Activated naive CD8-positive, alpha-beta T cell (primary cell): ENCODE measurements at regions not wholly inside any gene's neighbourhood (a gene's known extent, or its start where the extent isn't known, plus 50 kb on each side); places are given as distances from the start of the nearest gene placed in this dataset.
"Not testable (repeated sequence)": the region's sequence is repeated elsewhere in the genome, so short reads cannot be mapped to it uniquely, and the experiment has no call there.

Experiments
- H3K27ac Mint-ChIP-seq: one replicate; pipeline ENCODE4 v1.8.0; 2021; ENCODE audit warnings: mixed read lengths
- H3K27me3 Mint-ChIP-seq: one replicate; pipeline ENCODE4 v1.8.0; 2021; ENCODE audit warnings: mixed read lengths
- H3K36me3 Mint-ChIP-seq: one replicate; pipeline ENCODE4 v1.8.0; 2021; ENCODE audit warnings: mixed read lengths
- H3K4me1 Mint-ChIP-seq: one replicate; pipeline ENCODE4 v1.8.0; 2021; ENCODE audit warnings: low read depth, mixed read lengths
- H3K4me3 Mint-ChIP-seq: one replicate; pipeline ENCODE4 v1.8.0; 2021; ENCODE audit warnings: mild to moderate bottlenecking, mixed read lengths
- H3K9me3 Mint-ChIP-seq: one replicate; pipeline ENCODE4 v1.8.0; 2021; ENCODE audit warnings: low read depth, mixed read lengths

DNA sequence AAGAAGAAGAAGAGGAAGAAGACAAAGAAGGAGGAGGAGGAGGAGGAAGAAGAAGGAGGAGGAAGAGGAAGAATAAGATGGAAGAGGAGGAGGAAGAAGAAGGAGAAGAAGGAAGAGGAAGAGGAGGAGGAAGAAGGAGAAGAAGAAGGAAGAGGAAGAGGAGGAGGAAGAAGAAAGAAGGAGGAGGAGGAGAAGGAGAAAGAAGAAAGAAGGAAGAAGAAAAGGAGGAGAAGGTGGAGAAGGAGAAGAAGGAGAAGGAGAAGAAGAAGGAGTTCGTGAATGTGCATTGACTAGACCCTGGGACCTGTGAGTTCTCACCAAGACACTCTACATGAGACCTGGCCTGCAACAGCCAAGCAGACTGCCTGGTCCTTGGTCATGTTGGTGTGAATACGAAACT lies 131.7 kb upstream of the ERRFI1 start:
- no peak overlapping the region for H3K27ac Mint-ChIP-seq
- H3K4me1 Mint-ChIP-seq, result peaks cover 21% of the 10 kb centered on the region
- no peaks in the 10 kb centered on the region for H3K9me3 Mint-ChIP-seq
- H3K36me3 Mint-ChIP-seq, result no peaks in the 10 kb centered on the region
- no peak overlapping the region for H3K4me3 Mint-ChIP-seq
- no peaks in the 10 kb centered on the region for H3K27me3 Mint-ChIP-seq

DNA sequence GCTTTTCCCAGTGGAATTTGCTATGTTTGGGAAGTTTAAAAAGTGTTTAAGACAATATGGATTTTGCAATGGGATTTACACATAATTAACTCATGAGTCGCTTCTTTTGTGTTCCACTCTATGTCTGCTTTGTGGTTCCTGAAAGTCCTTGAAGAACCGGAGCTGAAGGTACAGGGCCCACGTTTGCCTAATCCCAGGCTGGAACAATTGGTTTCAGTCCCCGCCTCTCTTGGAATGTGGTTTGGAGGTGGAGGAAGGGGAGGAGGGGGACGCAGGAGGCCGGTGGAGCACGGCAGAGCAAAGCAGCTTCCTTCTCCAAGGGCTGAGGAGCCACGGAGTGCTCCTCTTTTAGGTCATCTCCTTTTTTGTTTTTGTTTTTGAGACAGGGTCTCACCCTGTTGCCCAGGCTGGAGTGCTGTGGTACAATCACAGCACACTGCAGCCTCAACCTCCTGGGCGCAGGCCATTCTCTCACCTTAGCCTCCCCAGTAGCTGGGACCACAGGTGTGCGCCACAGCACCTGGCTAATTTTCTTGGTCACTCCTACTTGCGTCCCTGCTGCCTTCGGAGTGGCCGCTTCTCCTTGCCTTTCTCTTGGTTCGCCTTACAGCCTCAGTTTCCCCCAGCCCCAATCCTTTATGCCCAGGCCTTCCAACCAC lies 129.5 kb upstream of the ERRFI1 start:
- Mint-ChIP-seq H3K4me1 (peaks cover 39% of the 10 kb centered on the region), H3K27ac (no peak overlapping the region), H3K9me3 (no peaks in the 10 kb centered on the region), H3K4me3 (no peak overlapping the region), H3K36me3 (no peaks in the 10 kb centered on the region), H3K27me3 (no peaks in the 10 kb centered on the region)

DNA sequence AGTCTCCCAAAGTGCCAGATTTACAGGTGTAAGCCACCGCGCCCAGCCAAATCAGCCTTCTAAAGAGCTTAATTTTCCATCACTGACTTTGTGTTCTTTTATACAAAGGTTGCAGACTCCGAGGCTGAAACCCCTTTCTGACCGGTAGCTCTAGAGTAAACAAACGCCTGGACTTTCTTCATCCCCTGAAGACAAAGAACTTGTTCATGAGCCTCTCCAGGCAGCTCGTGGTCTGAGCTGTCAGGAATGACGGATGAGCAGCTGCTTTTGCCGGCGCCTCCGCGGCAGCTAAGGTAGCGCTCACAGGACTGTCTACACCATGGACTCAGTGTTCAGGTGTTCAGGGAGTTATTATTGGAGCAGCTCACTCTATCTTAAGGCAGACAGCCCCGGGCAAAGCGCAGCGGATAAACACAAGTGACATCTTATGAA lies 128.5 kb upstream of the ERRFI1 start:
- no peaks in the 10 kb centered on the region for H3K9me3 Mint-ChIP-seq
- H3K27ac Mint-ChIP-seq, result no peak overlapping the region
- H3K36me3 Mint-ChIP-seq, result no peaks in the 10 kb centered on the region
- no peak overlapping the region for H3K4me3 Mint-ChIP-seq
- no peaks in the 10 kb centered on the region for H3K27me3 Mint-ChIP-seq
- peaks cover 47% of the 10 kb centered on the region for H3K4me1 Mint-ChIP-seq

DNA sequence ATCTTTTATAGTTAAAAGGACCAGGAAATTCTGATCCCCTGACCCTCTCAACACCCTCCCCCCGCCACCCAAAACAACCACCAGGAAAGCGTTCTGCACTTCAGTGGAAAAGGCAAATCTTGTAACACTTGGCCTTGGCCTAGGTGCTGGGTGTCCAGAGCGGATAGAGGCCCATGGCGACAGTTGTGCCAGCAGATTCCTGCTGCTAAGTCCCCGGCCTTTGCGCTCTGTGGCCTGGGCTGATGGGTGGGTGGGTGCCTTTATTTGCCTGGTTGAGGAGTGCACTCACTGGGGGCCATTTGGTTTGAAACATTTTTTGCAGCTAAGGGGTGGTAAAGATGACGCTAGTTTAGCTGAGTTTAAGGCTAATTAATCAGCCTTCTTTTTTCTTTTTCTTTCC lies 127.9 kb upstream of the ERRFI1 start:
- no peaks in the 10 kb centered on the region for H3K27me3 Mint-ChIP-seq
- H3K4me1 Mint-ChIP-seq, result peaks cover 54% of the 10 kb centered on the region
- no peaks in the 10 kb centered on the region for H3K36me3 Mint-ChIP-seq
- H3K4me3 Mint-ChIP-seq, result no peak overlapping the region
- no peaks in the 10 kb centered on the region for H3K9me3 Mint-ChIP-seq
- H3K27ac Mint-ChIP-seq, result no peak overlapping the region

DNA sequence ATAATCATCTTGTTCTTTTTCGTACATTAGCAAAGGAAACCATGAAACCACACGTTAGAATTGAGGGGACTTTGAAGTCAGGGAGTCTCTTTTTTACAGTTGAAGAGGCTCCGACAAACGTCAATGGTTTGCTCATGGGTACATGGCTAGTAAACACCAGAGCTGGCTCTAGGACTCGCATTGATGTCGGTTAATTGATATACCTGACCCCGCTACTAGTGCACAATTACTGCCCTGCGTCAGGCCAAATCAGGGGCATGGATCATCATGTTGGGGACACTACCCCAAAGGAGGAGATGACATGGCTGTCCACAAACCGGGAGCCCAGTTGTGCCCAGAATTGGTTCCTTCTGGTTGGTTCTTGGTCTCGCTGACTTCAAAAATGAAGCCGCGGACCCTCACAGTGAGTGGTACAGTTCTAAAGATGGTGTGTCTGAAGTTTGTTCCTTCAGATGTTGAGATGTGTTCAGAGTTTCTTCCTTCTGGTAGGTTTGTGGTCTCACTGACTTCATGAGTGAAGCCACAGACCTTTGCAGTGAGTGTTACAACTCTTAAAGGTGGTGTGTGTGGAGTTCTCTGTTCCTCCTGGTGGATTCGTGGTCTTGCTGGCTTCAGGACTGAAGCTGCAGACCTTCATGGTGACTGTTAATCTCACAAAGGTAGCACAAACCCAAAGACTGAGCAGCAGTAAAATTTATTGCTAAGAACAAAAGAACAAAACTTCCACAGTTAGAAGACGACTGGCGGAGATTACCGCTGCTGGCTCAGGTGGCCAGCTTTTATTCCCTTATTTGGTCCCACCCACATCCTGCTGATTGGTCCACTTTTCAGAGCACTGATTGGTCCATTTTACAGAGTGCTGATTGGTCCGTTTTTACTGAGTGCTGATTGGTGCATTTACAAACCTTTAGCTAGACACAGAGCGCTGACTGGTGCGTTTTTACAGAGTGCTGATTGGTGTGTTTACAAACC lies 126.9 kb upstream of the ERRFI1 start:
- Mint-ChIP-seq H3K36me3 (no peaks in the 10 kb centered on the region), H3K27me3 (no peaks in the 10 kb centered on the region), H3K9me3 (no peaks in the 10 kb centered on the region), H3K27ac (peak overlapping the region; percentile 76), H3K4me1 (peaks cover 60% of the 10 kb centered on the region), H3K4me3 (peak overlapping the region; percentile 77)

DNA sequence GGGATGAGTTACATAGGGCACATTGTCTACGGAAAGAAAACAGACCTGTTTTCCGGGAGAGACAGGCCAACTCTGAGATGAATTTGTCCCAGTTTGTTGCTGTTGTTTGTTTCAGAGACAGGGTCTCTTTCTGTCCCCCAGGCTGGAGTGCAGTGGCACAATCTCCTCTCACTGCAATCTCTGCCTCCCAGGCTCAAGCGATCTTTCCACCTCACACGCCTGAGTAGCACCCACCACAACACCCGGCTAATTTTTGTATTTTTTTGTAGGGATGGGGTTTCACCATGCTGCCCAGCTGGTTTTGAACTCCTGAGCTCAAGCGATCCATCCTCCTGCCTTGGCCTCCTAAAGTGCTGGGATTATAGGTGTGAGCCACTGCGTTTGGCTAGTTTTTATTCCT lies 125.5 kb upstream of the ERRFI1 start:
- Mint-ChIP-seq H3K27ac (no peak overlapping the region), H3K9me3 (no peaks in the 10 kb centered on the region), H3K4me1 (peaks cover 65% of the 10 kb centered on the region), H3K36me3 (no peaks in the 10 kb centered on the region), H3K4me3 (peak overlapping the region; percentile 5), H3K27me3 (peaks cover 4% of the 10 kb centered on the region)

DNA sequence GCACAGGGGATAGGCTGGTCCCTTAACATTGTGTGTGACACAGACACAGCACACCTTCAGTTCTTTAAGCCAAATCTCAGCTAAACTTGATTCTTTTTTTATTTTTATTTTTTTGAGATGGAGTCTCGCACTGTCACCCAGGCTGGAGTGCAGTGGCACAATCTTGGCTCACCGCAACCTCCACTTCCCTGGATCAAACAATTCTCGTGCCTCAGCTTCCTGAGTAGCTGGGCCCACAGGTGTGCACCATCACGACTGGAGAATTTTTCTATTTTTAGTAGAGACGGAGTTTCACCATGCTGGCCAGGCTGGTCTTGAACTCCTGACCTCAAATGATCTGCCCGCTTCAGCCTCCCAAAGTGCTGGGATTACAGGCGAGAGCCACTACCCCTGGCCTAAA lies 123.6 kb upstream of the ERRFI1 start:
- H3K4me3 Mint-ChIP-seq, H3K27ac Mint-ChIP-seq, H3K36me3 Mint-ChIP-seq, H3K9me3 Mint-ChIP-seq, H3K27me3 Mint-ChIP-seq: not testable (repeated sequence)
- H3K4me1 Mint-ChIP-seq, result peaks cover 70% of the 10 kb centered on the region

DNA sequence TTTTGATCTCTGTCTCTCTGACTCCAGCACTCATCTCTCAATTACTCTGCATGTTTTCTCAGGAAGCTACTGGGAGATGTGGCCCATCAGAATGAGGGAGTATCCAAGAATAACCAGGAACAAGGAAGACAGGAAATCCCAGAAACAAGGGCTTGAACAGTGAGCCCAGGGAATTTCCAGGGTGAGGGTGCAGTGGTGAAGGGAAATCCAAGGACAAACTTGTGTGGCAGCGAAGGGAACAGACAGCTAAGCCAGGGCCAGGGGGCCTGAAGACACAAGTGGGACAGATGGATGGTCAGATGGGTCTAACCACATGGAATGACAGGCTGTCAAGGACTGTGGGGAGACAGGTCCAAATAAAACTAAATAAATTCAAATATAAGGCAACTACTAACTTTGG lies 121.8 kb upstream of the ERRFI1 start:
- Mint-ChIP-seq H3K27ac (no peak overlapping the region), H3K9me3 (no peaks in the 10 kb centered on the region), H3K36me3 (no peaks in the 10 kb centered on the region), H3K4me3 (no peak overlapping the region), H3K27me3 (peaks cover 7% of the 10 kb centered on the region), H3K4me1 (peaks cover 60% of the 10 kb centered on the region)

DNA sequence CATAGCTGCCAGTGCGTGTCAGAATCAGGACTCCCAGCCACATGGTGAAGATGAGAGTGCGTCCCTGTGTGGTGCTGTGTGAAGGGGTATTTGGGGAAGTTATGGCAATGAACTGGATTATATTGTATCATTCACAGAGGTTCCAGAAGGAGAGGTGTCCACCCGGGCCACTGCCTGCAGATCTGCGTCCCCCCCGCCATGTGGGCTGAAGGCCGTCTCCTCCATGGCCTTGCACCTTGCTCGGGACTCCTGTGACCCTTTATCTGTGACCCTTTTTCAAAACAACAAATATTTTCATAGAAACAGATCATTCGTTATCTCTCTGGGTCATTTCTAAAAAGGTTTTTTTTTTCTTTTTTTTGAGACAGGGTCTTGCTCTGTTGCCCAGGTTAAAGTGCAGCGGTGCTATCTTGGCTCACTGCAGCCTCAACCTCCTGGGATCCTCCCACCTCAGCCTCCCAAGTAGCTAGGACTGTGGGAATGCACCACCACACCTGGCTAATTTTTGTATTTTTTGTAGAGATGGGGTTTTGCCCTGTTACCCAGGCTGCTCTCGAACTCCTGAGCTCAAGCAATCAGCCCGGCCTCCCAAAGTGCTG lies 120.2 kb upstream of the ERRFI1 start:
- no peak overlapping the region for H3K4me3 Mint-ChIP-seq
- H3K27me3 Mint-ChIP-seq, result peaks cover 7% of the 10 kb centered on the region
- H3K4me1 Mint-ChIP-seq, result peaks cover 44% of the 10 kb centered on the region
- H3K27ac Mint-ChIP-seq, result no peak overlapping the region
- H3K36me3 Mint-ChIP-seq, result no peaks in the 10 kb centered on the region
- no peaks in the 10 kb centered on the region for H3K9me3 Mint-ChIP-seq

DNA sequence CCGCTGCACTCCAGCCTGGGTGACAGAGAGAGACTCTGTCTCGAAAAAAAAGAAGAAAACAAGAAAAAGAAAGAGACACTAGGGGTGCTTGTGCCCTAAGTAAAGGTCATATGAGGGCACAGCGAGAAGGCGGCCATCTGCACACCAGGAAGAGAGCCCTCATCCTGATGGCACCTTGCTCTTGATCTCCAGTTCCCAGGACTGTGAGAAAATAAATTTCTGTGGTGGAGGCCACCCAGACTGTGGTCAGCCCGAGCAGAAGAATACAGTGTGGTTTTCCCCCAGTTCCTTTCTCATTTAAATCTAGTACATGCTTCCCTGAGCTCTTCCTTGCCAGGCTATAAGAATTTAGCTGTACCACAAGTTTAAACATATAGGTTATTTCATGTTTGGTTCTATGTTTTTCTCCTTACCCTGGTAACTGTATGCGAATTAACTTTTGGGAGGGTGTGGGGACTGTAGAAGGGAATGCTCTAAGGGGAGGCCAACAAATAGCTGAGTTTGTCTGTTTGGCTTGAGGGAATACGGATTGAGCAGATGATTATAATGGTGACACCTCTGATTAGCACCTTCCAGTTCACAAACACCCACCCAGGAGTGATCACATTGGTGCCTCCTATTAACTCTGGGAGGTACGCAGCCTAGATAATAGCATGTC lies 119.6 kb upstream of the ERRFI1 start:
- Mint-ChIP-seq H3K4me1 (peaks cover 38% of the 10 kb centered on the region), H3K36me3 (no peaks in the 10 kb centered on the region), H3K27ac (no peak overlapping the region), H3K4me3 (no peak overlapping the region), H3K27me3 (peaks cover 7% of the 10 kb centered on the region), H3K9me3 (no peaks in the 10 kb centered on the region)

DNA sequence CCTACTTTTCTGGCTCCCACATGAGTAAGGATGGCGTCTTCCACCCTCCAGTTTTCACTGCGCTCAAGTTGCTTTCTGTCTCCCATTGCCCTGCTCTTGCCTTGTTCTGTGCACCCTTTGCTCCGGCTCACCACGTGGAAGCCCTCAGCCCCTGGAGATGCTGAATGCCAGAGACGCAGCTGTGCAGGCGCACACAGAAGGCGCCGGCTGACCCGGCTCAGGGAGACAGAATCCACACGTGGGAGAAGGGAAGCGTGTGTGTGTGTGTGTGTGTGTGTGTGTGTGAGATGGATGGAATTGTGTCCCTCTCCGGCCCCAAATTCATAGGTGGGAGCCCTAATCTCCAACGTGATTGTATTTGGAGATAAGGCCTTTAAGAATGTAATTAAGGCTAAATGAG lies 118.2 kb upstream of the ERRFI1 start:
- no peak overlapping the region for H3K4me3 Mint-ChIP-seq
- no peaks in the 10 kb centered on the region for H3K9me3 Mint-ChIP-seq
- H3K36me3 Mint-ChIP-seq, result no peaks in the 10 kb centered on the region
- H3K4me1 Mint-ChIP-seq, result peaks cover 27% of the 10 kb centered on the region
- H3K27me3 Mint-ChIP-seq, result peaks cover 7% of the 10 kb centered on the region
- H3K27ac Mint-ChIP-seq, result no peak overlapping the region

DNA sequence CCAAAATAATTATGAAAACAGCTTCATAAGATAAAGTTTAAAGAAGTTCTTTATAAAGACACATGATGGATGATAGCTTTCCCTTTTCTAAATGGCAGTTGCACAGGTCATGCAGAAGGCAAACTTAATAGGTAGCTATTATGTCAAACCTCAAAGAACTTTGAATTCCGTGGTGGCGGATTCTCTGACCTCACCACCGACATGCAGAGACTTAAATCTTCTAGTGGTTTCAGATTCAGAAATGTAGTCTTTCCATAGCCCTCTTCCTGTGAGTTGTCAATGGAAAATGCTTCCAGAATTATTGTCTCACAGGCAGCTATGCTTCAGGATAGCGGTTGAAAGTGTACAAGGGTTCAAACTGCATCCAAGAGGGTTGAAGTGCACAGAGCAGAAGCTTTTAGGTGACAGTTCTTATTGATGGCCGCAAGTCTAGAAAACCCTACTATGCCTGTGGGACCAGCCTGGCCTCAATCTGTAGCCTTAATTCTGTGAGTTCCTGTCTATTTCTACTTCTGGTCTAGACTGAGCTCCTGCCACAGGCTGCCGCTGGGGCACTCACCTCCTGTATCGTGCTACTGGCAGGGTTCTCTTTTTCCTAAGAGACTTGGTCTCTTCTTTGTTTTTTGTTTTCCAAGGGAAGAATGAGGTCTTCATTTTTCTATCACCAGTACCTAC lies 117.0 kb upstream of the ERRFI1 start:
- no peaks in the 10 kb centered on the region for H3K9me3 Mint-ChIP-seq
- H3K4me3 Mint-ChIP-seq, result no peak overlapping the region
- H3K27me3 Mint-ChIP-seq, result peaks cover 8% of the 10 kb centered on the region
- no peaks in the 10 kb centered on the region for H3K36me3 Mint-ChIP-seq
- H3K27ac Mint-ChIP-seq, result no peak overlapping the region
- peaks cover 18% of the 10 kb centered on the region for H3K4me1 Mint-ChIP-seq

DNA sequence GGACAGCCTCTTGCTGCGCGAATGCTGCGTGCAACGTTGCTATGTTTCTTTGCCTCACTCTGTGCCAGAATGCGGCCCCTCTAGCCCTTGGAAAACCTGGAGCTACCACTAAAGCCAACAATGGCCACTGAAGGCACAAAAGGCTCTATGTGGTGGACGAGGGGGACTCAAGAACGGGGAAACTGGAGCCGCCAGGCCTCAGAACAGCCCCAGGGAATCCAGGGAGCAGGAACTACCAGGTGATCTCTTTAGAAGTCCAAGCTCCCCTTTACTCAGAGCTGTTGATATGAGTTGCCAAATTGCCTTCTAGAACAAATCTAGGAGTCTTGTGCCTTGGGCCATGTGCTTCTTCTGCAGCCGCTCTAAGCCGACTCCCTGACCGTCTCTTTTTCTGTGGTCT lies 113.8 kb upstream of the ERRFI1 start:
- H3K9me3 Mint-ChIP-seq, result no peaks in the 10 kb centered on the region
- no peak overlapping the region for H3K4me3 Mint-ChIP-seq
- H3K27me3 Mint-ChIP-seq, result peaks cover 8% of the 10 kb centered on the region
- H3K27ac Mint-ChIP-seq, result no peak overlapping the region
- peaks cover 4% of the 10 kb centered on the region for H3K4me1 Mint-ChIP-seq
- no peaks in the 10 kb centered on the region for H3K36me3 Mint-ChIP-seq

DNA sequence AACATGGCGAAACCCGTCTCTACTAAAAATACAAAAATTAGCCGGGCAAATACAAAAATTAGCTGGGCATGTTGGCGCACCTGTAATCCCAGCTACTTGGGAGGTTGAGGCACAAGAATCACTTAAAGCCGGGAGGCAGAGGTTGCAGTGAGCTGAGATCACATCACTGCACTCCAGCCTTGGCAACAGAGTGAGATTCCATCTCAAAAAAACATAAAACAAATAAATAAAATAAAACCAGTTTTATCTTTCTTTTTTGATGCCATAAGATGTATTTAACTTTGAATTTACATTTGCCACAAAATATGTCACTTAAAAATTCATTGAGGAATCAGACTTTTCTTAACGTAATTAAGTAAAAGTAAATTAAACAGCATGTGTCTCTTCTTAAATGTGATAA lies 113.3 kb upstream of the ERRFI1 start:
- no peak overlapping the region for H3K27ac Mint-ChIP-seq
- peaks cover 8% of the 10 kb centered on the region for H3K27me3 Mint-ChIP-seq
- peaks cover 5% of the 10 kb centered on the region for H3K4me1 Mint-ChIP-seq
- no peaks in the 10 kb centered on the region for H3K9me3 Mint-ChIP-seq
- H3K36me3 Mint-ChIP-seq, result no peaks in the 10 kb centered on the region
- H3K4me3 Mint-ChIP-seq, result no peak overlapping the region
